ENCODE measurements at regions not wholly inside any gene's neighbourhood (a gene's known extent, or its start where the extent isn't known, plus 50 kb on each side); places are given as distances from the start of the nearest gene placed in this dataset.

DNA sequence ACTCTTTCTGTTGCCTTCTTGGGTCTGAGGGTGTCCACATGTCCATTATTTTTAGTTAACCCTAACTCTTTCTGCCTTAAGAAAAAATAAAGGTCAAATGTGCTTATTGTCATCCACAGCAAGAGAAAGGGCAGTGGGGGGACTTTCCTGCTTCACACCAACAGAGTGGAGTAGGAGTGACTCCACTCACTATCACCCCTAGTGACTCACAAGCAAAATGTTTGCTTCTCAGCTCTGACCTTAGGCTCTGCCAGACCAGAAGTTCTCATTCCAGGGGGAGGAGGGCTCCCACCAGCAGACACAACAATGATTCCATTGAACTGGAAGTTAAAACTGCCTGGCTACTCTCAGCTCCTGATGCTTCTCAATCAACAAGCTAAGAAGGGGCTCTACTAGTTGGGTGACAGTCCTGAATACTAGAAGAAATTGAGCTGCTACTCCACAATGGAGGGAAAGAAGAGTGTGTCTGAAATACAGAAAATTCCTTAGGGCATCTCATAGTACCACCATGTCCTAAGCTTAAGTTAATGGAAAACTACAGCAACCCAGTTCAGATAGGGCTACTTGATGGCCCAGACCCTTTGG lies 83.9 kb upstream of the AFDN start:
- TF ChIP-seq, protein P1, sequence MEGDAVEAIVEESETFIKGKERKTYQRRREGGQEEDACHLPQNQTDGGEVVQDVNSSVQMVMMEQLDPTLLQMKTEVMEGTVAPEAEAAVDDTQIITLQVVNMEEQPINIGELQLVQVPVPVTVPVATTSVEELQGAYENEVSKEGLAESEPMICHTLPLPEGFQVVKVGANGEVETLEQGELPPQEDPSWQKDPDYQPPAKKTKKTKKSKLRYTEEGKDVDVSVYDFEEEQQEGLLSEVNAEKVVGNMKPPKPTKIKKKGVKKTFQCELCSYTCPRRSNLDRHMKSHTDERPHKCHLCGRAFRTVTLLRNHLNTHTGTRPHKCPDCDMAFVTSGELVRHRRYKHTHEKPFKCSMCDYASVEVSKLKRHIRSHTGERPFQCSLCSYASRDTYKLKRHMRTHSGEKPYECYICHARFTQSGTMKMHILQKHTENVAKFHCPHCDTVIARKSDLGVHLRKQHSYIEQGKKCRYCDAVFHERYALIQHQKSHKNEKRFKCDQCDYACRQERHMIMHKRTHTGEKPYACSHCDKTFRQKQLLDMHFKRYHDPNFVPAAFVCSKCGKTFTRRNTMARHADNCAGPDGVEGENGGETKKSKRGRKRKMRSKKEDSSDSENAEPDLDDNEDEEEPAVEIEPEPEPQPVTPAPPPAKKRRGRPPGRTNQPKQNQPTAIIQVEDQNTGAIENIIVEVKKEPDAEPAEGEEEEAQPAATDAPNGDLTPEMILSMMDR (IDR thresholded peaks at IDR 0.05; ENCODE audit: low read length), result no peak
- TF ChIP-seq EZH2 (IDR thresholded peaks at IDR 0.05; ENCODE audit: borderline replicate concordance, low read length), result no peak

Data from OCI-LY1 (cell line).